Activated CD8-positive, alpha-beta T cell treated with anti-CD3 and anti-CD28 coated beads for 36 hours (primary cell): ENCODE measurements at regions not wholly inside any gene's neighbourhood (a gene's known extent, or its start where the extent isn't known, plus 50 kb on each side); places are given as distances from the start of the nearest gene placed in this dataset.

ENCODE experiments used
- ATAC-seq: fragments of 200-7000 bp; cut with Tn5 transposase; one replicate; pipeline ENCODE4 v1.10.0; 2021; ENCODE audit warnings: mild to moderate bottlenecking, moderate library complexity
- CTCF ChIA-PET: fragments of 350-600 bp; sonication (Branson Sonifier 250); formaldehyde crosslinking; loops from one replicate; lab custom pipeline; 2021; ENCODE audit warnings: antibody characterized with exemption; lab: Charles Lee
- POLR2A ChIA-PET: fragments of 350-600 bp; sonication (Branson Sonifier 250); formaldehyde crosslinking; loops from one replicate; lab custom pipeline; 2021; ENCODE audit warnings: antibody characterized with exemption; lab: Charles Lee
- DNase-seq: peaks from one replicate; pipeline ENCODE4 v3.0.0-alpha.2; 2020
- H3K27ac Mint-ChIP-seq: one replicate; pipeline ENCODE4 v1.8.0; 2021; ENCODE audit warnings: mild to moderate bottlenecking, mixed read lengths
- H3K27me3 Mint-ChIP-seq: one replicate; pipeline ENCODE4 v1.8.0; 2021; ENCODE audit warnings: mixed read lengths
- H3K36me3 Mint-ChIP-seq: one replicate; pipeline ENCODE4 v1.8.0; 2021; ENCODE audit warnings: low read depth, mixed read lengths
- H3K4me1 Mint-ChIP-seq: one replicate; pipeline ENCODE4 v1.8.0; 2021; ENCODE audit warnings: low read depth, mixed read lengths
- H3K4me3 Mint-ChIP-seq: one replicate; pipeline ENCODE4 v1.8.0; 2021; ENCODE audit warnings: mild to moderate bottlenecking, moderate library complexity, mixed read lengths
- H3K9me3 Mint-ChIP-seq: one replicate; pipeline ENCODE4 v1.8.0; 2021; ENCODE audit warnings: mixed read lengths
- CTCF ChIP-seq: fragments of 200-600 bp; IDR thresholded peaks from one replicate; pipeline ENCODE4 v1.8.0; 2022; ENCODE audit warnings: antibody characterized with exemption, mild to moderate bottlenecking
- intact Hi-C: fragments of 100-400 bp; cut with micrococcal nuclease; formaldehyde crosslinking; loops from one replicate; pipeline ENCODE4 v1.10.0; 2022

GRCh38 chr20:12294678-12295077, 377.0 kb downstream of the BTBD3 start:
- Mint-ChIP-seq H3K4me1 (no peaks in the 10 kb centered on the region), H3K9me3 (peaks cover 31% of the 10 kb centered on the region), H3K36me3 (no peaks in the 10 kb centered on the region), H3K4me3 (no peak overlapping the region), H3K27me3 (no peaks in the 10 kb centered on the region), H3K27ac (no peak overlapping the region)
- ChIA-PET CTCF (no interaction called here), POLR2A (no interaction called here)
- no peak for TF ChIP-seq CTCF
- DNase-seq (no peak), ATAC-seq (no peak)
- intact Hi-C loops = no loop called here

GRCh38 chr20:12305188-12305950, 387.7 kb downstream of the BTBD3 start:
- ATAC-seq (no peak), DNase-seq (no peak)
- ChIA-PET POLR2A (no interaction called here), CTCF (no interaction called here)
- Mint-ChIP-seq H3K36me3 (no peaks in the 10 kb centered on the region), H3K4me1 (no peaks in the 10 kb centered on the region), H3K27me3 (no peaks in the 10 kb centered on the region), H3K9me3 (peaks cover 20% of the 10 kb centered on the region), H3K4me3 (no peak overlapping the region), H3K27ac (no peak overlapping the region)
- TF ChIP-seq CTCF = no peak
- intact Hi-C loops = no loop called here

- no peaks in the 10 kb centered on the region for H3K36me3 Mint-ChIP-seq
- ChIA-PET CTCF (no interaction called here), POLR2A (no interaction called here)
- no peaks in the 10 kb centered on the region for H3K27me3 Mint-ChIP-seq
- no peak overlapping the region for H3K27ac Mint-ChIP-seq
- DNase-seq (no peak), ATAC-seq (no peak)
- TF ChIP-seq CTCF = no peak
- intact Hi-C loops = no loop called here
- H3K4me1 Mint-ChIP-seq = no peaks in the 10 kb centered on the region
- H3K9me3 Mint-ChIP-seq = peaks cover 23% of the 10 kb centered on the region
- no peak overlapping the region for H3K4me3 Mint-ChIP-seq
These were observed 388.4 kb downstream of the BTBD3 start for GRCh38 chr20:12306107-12306506.

GRCh38 chr20:12311094-12311865, 393.6 kb downstream of the BTBD3 start:
- ChIA-PET CTCF (no interaction called here), POLR2A (no interaction called here)
- Mint-ChIP-seq H3K27ac (no peak overlapping the region), H3K4me3 (no peak overlapping the region), H3K9me3 (peaks cover 12% of the 10 kb centered on the region), H3K36me3 (no peaks in the 10 kb centered on the region), H3K27me3 (no peaks in the 10 kb centered on the region), H3K4me1 (no peaks in the 10 kb centered on the region)
- ATAC-seq (no peak), DNase-seq (no peak)
- intact Hi-C loops = no loop called here
- no peak for TF ChIP-seq CTCF

- ATAC-seq = no peak
- peaks cover 1% of the 10 kb centered on the region for H3K9me3 Mint-ChIP-seq
- H3K36me3 Mint-ChIP-seq = no peaks in the 10 kb centered on the region
- ChIA-PET CTCF (no interaction called here), POLR2A (no interaction called here)
- H3K27me3 Mint-ChIP-seq = no peaks in the 10 kb centered on the region
- no peak for DNase-seq
- intact Hi-C loops = no loop called here
- TF ChIP-seq CTCF = no peak
- H3K4me1 Mint-ChIP-seq = no peaks in the 10 kb centered on the region
- H3K4me3 Mint-ChIP-seq = no peak overlapping the region
- H3K27ac Mint-ChIP-seq = no peak overlapping the region
These were observed 398.0 kb downstream of the BTBD3 start for GRCh38 chr20:12315652-12316051.
